ENCODE measurements at regions not wholly inside any gene's neighbourhood (a gene's known extent, or its start where the extent isn't known, plus 50 kb on each side); places are given as distances from the start of the nearest gene placed in this dataset.
"Not testable (repeated sequence)": the region's sequence is repeated elsewhere in the genome, so short reads cannot be mapped to it uniquely, and the experiment has no call there.

DNA sequence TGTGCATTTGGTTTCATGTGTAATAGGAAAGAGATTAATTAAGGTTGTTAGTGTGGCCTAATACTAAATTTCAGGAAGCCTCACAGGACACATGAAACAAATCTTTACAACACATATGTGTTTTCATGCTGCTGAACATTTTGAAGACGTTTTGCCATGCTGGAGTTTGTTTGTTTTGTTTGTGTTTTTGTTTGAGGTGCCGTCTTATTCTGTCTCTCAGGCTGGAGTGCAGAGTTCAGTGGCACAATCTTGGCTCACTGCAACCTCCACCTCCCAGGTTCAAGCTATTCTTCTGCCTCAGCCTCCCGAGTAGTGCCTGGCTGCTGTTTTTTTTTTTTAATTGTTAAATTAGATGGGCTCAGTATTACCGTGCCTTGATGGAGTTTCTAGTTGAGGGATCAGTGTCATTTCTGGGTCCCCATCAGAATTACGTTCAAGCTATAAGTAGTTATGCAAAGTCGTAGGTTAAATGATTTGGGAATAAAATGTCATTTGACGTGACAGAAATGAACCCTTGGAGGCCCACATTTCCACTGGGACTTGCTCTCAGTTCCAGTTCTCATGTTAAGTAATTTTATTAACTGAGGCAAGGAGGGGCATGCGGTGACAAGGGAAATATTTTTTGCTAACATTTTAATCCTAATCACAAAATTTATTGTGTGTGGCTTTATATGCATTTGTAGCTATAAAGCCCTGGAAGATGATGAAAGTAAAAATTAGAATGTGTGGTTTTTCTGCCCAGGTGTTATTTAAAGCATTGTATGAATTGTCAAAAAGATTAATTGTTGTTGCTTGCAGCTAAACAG, 196.9 kb downstream of the TM9SF2 start:
- no peak for DNase-seq

DNA sequence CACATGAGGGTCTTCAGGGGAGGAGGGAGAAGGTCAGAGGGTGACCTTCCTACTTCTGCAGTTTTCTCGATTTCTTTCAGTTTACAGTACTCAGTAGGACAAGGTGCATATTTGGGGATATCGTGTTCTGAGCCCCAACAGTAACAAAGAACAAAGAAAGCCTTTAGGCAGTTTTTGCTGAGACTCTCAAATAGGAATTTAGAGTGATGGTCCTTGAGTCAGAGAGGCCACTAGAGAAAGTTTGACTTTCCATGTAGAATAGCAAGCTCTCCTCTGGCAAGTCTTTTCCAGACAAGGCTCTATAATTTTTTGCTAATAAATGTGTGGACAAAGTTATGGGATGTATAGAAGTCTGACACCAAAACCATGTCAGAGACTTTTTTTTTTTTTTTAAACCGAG, 194.6 kb downstream of the TM9SF2 start:
- DNase-seq, result no peak

GRCh38 chr13:99693852-99694611, 192.8 kb downstream of the TM9SF2 start:
- no peak for DNase-seq

DNA sequence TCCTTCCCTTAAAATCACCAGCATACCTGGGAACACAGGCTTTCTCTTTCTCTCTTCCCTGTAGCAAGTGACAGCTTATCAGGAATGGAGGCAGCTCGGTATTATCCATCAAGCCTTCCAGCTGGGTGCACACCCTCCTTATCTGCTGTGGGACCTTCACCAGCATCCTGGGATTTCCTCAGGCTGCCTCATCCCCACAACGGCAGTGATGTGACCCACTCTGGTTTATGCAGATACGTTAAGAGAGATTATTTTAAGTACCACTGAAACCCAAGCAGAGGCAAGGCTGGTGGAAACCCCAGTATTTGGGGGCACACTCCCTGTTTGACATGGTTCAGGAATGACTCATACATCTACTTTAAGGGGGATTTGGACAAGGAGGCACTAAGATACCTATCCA, 192.1 kb downstream of the TM9SF2 start:
- no peak for DNase-seq

DNA sequence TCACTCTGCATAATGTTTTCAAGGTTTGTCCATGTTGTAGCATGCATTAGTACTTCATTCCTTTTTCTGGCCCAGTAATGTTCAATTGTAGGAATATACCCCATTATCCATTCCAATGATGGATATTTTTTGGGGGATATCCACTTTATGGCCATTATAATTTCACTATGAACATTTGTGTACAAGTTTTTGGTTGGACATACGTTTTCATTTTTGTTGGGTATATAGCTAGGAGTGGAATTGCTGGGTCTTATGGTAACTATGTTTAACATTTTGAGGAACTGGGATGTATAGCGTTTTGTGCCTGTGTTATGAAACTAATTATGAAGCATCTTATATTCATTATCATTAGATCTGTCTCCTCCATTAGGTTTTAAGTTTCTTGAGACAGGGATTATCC, 191.6 kb downstream of the TM9SF2 start:
- no peak for DNase-seq

GRCh38 chr13:99691552-99691951, 190.3 kb downstream of the TM9SF2 start:
- DNase-seq, result no peak

DNA sequence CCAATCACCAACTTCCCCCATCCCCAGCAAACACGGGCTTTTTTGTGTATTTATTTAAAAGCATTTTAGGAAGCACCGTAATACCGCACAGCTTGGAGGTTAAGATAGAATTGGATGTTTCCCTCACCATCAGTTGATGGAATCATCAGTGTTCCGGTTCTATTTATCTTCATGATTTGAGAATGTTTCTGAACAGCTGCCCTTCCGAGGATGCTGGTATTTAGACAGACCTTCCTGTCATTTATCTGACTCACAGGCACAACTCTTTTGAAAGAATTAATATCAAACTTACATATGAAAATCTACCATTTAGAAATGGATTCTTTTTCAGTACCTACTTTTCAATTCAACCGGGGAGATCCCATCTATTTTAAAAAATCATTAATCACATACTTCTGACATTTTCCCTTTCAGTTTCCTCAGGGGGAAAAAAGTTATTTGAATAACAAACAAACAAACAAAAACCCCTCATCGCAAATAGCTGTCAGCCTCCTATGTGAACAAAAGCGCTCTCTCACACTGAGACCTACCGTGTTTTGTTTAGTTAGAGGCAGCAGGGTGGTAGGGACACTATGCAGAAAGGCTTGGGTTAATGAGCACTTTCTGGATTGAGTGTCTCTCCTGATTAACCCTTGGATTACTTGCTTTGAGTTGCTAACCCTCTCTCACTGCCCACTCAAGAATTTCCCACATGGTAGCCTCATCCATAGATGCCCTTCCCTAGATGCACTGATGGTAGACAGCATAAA, 189.3 kb downstream of the TM9SF2 start:
- DNase-seq, result no peak

- DNase-seq, result peak; percentile 57
Measured at GRCh38 chr13:99689955-99690354, 188.7 kb downstream of the TM9SF2 start.

DNA sequence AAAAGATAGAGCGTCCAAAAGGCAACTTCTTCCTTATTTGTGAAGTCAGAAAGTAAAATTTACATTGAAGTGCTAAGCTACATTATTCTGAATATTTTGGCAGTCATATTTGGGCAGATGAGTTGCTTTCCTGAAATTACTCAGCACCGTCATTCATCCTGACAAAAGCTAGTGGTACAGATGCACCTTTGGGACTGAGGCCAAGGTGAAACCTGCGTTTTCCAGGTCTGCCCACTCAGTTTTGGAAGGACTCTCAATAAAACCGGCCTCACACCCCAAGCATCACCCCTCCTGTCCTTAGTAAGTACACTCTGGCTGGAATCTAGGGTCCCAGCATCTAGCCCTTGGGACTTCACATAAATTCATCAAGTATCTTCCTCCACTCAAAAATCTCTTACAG, 187.5 kb downstream of the TM9SF2 start:
- DNase-seq, result no peak

DNA sequence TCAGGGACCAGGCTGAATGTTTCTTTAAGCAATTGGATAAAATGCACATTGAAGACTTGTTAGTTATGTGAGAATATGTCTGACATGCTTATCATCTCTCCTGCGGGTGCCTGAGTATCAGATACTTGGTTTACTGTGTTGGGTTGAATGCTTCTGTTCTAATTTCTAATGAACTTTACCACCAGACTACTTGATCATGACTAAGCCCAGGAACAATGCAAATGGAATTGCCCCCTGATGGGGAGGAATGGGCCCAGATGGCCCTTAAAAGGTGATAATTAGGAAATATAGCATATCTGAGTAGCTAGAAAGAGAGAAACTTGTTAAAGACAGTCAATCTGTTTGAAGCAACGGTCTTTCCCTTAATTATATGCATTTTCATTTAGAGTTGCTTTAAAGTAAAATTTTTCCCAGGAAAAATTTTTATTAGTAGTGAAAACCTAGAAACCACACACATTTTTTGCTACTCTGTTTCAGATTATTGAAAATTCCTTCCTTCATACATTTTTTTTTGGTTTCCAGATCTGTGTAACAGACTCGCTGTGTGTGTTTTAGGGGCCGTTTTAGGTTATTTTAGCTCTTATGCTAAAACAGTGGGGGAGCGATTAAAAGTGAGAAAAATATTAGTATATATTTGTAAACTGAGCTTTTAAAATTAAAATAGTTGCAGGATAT, 186.6 kb downstream of the TM9SF2 start:
- DNase-seq, result no peak

GRCh38 chr13:99686944-99687411, 185.7 kb downstream of the TM9SF2 start:
- DNase-seq, result no peak

GRCh38 chr13:99686157-99686572, 184.9 kb downstream of the TM9SF2 start:
- no peak for DNase-seq

DNA sequence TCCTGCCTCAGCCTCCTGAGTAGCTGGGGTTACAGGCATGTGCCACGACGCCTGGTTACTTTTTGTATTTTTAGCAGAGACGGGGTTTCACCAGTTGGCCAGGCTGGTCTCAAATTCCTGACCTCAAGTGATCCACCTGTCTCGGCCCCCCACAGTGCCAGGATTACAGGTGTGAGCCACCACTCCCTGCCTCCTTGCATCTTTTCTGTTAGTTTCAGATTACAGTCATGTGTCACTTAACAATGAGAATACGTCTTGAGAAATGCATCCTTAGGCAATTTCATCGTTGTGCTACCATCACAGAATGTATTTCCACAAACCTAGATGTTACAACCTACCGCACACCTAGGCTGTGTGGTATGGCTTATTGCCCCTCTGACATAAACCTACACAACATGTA, 180.4 kb downstream of the TM9SF2 start:
- no peak for DNase-seq

DNA sequence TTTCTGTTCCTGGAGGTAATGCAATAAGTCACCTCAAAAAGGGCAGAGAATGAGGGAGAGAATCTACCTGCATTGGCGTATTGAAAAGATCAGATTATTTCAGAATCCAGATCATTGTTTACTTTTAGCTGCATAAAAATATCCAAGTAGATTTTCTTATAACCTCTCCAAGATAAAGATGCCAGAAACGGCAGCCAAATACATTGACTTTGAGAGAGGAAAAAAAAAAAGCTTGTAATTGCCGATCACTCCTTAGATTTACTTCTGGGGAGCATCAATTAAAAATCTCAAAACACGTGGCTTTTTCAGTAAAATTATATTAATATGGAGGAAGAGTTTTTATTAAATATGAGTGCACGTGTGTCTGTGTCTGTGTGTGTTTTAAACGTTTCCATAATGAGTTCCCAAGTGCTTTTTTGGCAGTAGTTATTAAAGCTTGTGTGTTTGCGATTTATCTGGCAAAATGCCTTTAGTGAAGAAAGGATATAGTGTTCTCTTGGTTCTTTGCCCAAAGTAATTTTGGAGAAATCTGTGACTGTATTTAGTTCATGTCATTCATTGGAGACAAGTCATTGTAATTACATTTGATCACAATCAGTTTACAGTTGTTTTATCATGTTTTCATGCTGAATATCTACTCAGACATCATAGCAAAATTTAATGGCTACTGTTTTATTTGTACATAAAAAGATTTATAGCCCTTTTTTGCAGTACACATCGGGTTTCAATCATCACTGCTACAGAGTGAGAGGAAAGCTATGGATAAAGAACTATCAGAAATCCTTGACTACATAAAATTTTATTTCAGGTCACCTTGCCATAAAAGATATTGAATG, 176.1 kb downstream of the TM9SF2 start:
- no peak for DNase-seq

GRCh38 chr13:99671746-99672145, 170.5 kb downstream of the TM9SF2 start:
- no peak for DNase-seq

DNA sequence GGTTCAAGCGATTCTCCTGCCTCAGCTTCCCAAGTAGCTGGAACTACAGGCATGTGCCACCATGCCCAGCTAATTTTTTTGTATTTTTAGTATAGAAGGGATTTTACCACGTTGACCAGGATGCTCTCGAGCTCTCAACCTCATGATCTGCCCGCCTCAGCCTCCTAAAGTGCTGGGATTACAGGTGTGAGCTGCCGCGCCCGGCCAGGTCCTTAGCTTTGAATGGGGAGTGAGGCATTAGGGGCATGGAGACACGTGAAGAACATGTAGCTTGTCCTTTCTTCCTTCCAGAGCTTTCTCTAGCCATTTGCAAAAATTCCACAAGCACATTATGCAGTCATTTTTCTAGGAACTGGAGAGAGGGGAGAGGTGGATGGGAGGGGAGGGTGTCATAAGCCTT, 167.8 kb downstream of the TM9SF2 start:
- not testable (repeated sequence) for DNase-seq

GRCh38 chr13:99666146-99666805, 165.0 kb downstream of the TM9SF2 start:
- no peak for DNase-seq

DNA sequence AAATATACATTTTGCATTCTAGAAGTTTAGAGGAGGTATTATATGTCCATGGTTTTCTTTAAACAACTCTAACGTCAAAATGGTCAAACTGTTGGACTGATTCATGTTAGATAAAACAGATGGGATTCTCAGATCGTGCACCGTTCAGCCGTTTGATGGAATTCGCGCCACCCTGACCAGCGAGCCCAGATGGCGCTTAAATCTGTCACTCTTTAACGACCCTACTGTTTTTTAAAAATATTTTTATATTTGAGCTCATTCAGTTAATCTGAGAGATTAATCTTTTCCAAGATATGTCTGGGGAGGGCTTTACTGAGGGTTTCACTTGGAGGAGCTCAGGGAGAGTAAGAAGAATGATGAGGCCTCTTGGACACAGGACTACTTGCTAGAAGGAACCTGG, 164.4 kb downstream of the TM9SF2 start:
- DNase-seq, result no peak

- DNase-seq, result no peak
Measured at GRCh38 chr13:99663908-99664307, 162.6 kb downstream of the TM9SF2 start.

DNA sequence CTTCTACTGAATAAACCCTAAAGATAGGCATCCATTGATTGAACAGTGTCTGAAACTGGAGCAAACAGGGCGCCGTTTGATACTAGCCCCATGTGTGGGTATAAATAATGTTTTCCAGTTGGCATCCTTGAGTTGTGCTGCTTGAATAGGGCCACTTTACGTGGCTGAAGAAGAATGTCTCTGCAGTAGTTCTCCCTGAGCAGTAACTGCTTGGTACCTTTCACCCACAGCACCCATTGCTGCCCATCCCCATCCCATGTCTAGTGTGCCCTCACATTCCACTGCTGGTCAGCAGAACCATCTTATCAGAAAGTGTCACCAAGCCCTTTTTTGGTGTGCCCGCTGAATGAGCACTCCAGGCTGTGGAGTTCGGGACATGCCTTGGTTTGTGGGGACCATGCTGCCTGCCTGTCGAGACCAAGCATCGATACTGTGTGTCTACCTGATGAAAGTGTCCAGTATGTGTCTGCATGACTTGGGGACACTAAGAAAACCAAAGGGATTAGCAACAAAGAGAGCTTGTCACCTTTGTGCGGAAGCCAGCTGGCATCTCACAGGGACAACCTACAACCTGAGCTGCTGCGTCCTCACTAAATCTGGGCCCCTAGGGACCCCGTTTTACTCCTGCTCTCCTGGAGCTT, 162.0 kb downstream of the TM9SF2 start:
- DNase-seq, result no peak

Data from right kidney (tissue), 1 donor.